ENCODE measurements at regions not wholly inside any gene's neighbourhood (a gene's known extent, or its start where the extent isn't known, plus 50 kb on each side); places are given as distances from the start of the nearest gene placed in this dataset.

DNA sequence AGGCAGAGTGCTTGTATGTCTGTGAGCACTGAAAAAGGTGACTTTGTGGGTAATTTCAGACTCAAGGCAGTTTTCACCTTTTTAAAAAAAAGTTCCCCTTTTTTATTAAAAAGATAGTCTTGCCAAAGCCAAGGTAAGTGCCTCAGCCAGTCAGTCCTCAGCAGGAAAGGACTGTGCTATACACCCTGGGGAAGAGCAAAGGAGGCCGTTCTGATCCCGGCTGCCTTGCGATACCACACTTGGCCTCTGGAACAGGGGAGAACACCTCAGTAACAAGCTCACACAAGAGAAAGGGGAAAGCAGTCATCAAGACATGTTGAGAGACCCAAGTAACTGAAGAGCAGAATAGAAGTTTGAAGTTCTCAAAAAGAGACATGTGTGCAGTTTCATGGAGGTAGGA is 541.7 kb downstream of the BCOR start:
- TF ChIP-seq, protein P1, sequence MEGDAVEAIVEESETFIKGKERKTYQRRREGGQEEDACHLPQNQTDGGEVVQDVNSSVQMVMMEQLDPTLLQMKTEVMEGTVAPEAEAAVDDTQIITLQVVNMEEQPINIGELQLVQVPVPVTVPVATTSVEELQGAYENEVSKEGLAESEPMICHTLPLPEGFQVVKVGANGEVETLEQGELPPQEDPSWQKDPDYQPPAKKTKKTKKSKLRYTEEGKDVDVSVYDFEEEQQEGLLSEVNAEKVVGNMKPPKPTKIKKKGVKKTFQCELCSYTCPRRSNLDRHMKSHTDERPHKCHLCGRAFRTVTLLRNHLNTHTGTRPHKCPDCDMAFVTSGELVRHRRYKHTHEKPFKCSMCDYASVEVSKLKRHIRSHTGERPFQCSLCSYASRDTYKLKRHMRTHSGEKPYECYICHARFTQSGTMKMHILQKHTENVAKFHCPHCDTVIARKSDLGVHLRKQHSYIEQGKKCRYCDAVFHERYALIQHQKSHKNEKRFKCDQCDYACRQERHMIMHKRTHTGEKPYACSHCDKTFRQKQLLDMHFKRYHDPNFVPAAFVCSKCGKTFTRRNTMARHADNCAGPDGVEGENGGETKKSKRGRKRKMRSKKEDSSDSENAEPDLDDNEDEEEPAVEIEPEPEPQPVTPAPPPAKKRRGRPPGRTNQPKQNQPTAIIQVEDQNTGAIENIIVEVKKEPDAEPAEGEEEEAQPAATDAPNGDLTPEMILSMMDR (IDR thresholded peaks at IDR 0.05; ENCODE audit: insufficient read depth, low read length, missing control alignments) = no peak
- no peak overlapping the region for H3K4me3 ChIP-seq (ENCODE audit: low read depth, low read length)
- DNase-seq (ENCODE audit: low read depth, low spot score) = no peak
- ChIA-PET CTCF (no interaction called here), POLR2A (no interaction called here)

DNA sequence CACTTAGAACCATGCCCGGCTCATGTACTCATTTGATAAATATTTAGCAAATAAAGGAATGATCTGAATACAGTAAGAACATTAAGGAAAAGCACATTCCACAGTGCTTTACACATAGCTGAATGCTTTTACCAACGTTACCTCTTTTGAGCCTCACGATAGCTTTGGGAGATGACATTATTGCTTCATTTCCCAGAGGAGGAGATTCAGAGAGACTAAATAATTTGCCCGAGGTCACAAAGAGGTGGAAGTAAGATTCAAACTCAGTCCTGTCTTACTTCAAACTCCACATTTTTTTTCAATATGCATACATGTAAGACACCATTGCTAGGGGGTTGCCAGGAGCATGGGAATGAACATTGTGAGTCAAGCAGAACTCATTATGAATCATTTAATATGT is 538.5 kb downstream of the BCOR start:
- ChIA-PET POLR2A (no interaction called here), CTCF (no interaction called here)
- DNase-seq (ENCODE audit: low read depth, low spot score) = no peak
- no peak overlapping the region for H3K4me3 ChIP-seq (ENCODE audit: low read depth, low read length)
- TF ChIP-seq, protein P1 (IDR thresholded peaks at IDR 0.05; ENCODE audit: insufficient read depth, low read length, missing control alignments) = no peak

DNA sequence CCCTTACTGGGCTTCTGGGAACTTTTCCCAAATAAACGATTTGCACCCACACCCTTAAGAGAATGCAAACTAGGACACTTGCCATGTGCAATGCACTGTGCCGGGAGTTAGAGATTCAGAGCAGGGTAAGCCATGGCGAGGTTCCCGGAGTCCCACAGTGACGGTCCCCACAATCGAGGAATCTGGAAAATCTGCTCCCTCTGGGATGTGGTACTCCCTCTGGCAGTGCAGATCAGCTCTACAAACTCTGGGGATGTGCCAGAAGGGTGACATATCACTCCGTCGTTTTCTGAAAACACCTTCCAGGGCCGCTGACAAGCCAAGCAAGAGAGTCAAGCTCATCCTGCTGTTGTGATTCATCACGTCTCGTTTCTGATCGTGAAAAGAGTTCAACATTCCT is 537.5 kb downstream of the BCOR start:
- POLR2A ChIA-PET = no interaction called here
- DNase-seq (ENCODE audit: low read depth, low spot score) = no peak
- H3K4me3 ChIP-seq (ENCODE audit: low read depth, low read length) = no peak overlapping the region
- TF ChIP-seq, protein P1 (IDR thresholded peaks at IDR 0.05; ENCODE audit: insufficient read depth, low read length, missing control alignments) = no peak
- CTCF ChIA-PET = no interaction called here

DNA sequence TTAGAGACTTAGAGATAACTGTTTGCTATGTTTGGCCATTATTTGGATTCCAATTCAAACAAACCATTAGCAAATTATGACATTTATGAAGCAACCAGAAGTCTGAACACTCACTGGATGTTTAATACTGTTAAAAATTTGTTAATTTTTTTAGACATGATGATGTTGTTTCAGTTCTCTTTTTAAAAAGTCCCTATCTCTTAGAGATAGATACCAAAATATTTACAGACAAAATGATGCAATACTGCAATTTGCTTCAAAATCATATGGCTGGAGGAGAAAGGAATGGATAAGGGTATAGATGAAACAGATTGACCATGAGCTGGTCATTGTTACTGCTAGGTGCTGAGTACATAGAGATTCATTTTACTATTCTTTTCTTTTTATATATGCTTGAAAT is 534.6 kb downstream of the BCOR start:
- ChIA-PET POLR2A (no interaction called here), CTCF (no interaction called here)
- DNase-seq (ENCODE audit: low read depth, low spot score) = no peak
- H3K4me3 ChIP-seq (ENCODE audit: low read depth, low read length) = no peak overlapping the region
- TF ChIP-seq, protein P1 (IDR thresholded peaks at IDR 0.05; ENCODE audit: insufficient read depth, low read length, missing control alignments) = no peak

- ChIA-PET CTCF (no interaction called here), POLR2A (no interaction called here)
- no peak overlapping the region for H3K4me3 ChIP-seq (ENCODE audit: low read depth, low read length)
- no peak for DNase-seq (ENCODE audit: low read depth, low spot score)
- TF ChIP-seq, protein P1 (IDR thresholded peaks at IDR 0.05; ENCODE audit: insufficient read depth, low read length, missing control alignments) = no peak
Measured at GRCh38 chrX:39564751-39565150, 533.0 kb downstream of the BCOR start.

DNA sequence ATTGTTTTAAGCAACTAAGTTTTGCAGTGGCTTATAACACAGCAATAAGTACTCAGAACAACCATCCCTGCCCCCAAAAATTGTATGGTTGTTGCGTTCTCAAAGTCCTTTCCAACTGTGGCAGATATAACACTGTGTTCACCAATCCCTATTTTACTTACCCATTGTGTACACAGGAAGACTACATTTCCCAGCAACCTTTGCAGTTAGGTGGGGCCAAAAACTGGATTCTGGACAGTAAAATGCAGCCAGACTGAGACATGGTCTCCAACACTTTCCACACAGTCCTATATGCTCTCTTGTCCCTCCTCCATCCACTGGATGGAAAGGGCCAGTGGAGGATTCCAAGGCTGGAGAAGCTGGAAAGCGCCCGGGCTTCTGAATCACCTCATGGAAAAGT is 523.6 kb downstream of the BCOR start:
- no peak for DNase-seq (ENCODE audit: low read depth, low spot score)
- H3K4me3 ChIP-seq (ENCODE audit: low read depth, low read length) = no peak overlapping the region
- ChIA-PET POLR2A (no interaction called here), CTCF (no interaction called here)
- TF ChIP-seq, protein P1 (IDR thresholded peaks at IDR 0.05; ENCODE audit: insufficient read depth, low read length, missing control alignments) = no peak
